BJ (cell line): ENCODE measurements at regions not wholly inside any gene's neighbourhood (a gene's known extent, or its start where the extent isn't known, plus 50 kb on each side); places are given as distances from the start of the nearest gene placed in this dataset.

Experiments used
- CTCF ChIA-PET: fragments of 350-600 bp; formaldehyde crosslinking; extraction: SDS; loops from one replicate; lab custom pipeline; 2021; ENCODE audit warnings: antibody characterized with exemption, inconsistent platforms; lab: Yijun Ruan, JAX
- POLR2A ChIA-PET: fragments of 300-600 bp; sonication (Branson Sonifier 250); formaldehyde crosslinking; extraction: SDS; loops from one replicate; lab custom pipeline; 2021; ENCODE audit warnings: antibody characterized with exemption; lab: Charles Lee
- DNase-seq: peaks from one replicate; pipeline ENCODE4 v3.0.0-alpha.2; 2011; ENCODE audit warnings: low read depth
- H3K27me3 ChIP-seq: 2 replicates; pipeline ENCODE4 v1.6.0; 2011; ENCODE audit warnings: low read length; ENCODE audit not compliant: control insufficient read depth, insufficient read depth
- H3K36me3 ChIP-seq: 2 replicates; pipeline ENCODE4 v1.5.1; 2011; ENCODE audit warnings: low read length; ENCODE audit not compliant: control insufficient read depth, insufficient read depth
- H3K4me3 ChIP-seq: 2 replicates; pipeline ENCODE4 v1.5.1; 2011; ENCODE audit warnings: low read depth, mild to moderate bottlenecking, control low read depth, low read length
- CTCF ChIP-seq: IDR thresholded peaks from 2 replicates; pipeline ENCODE4 v1.5.1; 2011; ENCODE audit warnings: low read depth, mild to moderate bottlenecking, control low read depth, inconsistent platforms, low read length, moderate library complexity; ENCODE audit not compliant: insufficient read depth

GRCh38 chr16:63228259-63228658 is 1192.0 kb upstream of the CDH8 start:
- CTCF ChIA-PET = no interaction called here
- no peaks in the 10 kb centered on the region for H3K36me3 ChIP-seq
- H3K4me3 ChIP-seq = no peak overlapping the region
- H3K27me3 ChIP-seq = no peaks in the 10 kb centered on the region
- no peak for DNase-seq
- no peak for TF ChIP-seq CTCF
- POLR2A ChIA-PET = no interaction called here

DNA sequence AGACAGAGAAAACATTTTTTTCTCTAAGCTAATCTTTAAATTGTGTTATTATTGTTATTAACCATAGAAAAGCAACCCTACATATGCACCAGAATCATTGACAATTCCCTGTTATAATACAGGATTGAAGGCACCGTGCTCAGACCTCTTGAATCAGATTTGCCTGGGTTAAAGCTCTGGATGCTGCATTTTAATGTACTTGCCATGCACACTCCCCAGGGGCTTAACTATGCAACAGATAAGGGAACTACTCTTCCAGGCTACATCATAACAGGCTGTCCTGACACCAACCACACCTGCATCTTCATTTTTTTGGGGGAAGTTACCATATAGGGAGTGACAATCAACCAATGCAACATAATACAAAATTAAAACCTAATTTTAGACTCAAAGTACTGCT is 1187.6 kb upstream of the CDH8 start:
- no peak for TF ChIP-seq CTCF
- no peak for DNase-seq
- CTCF ChIA-PET = no interaction called here
- Histone ChIP-seq H3K36me3 (no peaks in the 10 kb centered on the region), H3K4me3 (no peak overlapping the region), H3K27me3 (no peaks in the 10 kb centered on the region)
- POLR2A ChIA-PET = no interaction called here

DNA sequence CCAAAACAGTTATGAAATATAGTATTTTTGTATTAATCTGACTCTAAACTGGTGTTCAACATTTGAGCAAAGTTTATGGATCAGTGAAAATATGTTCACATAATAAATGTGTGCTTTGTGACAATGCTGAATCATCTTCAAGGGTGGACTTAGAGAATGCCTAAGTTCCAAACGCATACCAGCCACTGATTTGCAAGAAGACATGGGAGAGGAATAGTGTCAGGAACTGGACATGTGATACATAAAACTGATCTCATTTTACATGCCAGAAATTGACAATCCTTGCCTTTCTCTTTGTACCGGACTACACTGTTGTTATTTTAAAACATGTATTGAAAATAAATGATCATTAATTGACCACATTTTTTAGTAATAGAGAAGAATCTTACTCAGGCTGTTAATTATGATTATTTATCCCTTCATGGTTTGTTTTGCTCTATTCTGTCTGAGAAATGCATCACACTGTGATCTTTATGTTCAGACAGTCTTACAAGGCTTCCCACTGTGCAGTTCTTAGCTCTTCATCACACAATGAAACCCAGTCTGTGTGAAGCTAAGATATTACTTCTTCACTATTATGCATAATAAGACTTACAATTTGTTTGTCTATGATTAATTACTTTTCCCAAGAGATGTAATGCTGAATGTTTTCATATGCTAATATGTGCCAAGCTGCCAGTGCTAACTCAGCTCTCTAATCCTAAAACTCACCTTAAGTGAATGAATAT is 1180.6 kb upstream of the CDH8 start:
- Histone ChIP-seq H3K36me3 (no peaks in the 10 kb centered on the region), H3K4me3 (no peak overlapping the region), H3K27me3 (no peaks in the 10 kb centered on the region)
- no peak for DNase-seq
- ChIA-PET CTCF (no interaction called here), POLR2A (no interaction called here)
- TF ChIP-seq CTCF = no peak

DNA sequence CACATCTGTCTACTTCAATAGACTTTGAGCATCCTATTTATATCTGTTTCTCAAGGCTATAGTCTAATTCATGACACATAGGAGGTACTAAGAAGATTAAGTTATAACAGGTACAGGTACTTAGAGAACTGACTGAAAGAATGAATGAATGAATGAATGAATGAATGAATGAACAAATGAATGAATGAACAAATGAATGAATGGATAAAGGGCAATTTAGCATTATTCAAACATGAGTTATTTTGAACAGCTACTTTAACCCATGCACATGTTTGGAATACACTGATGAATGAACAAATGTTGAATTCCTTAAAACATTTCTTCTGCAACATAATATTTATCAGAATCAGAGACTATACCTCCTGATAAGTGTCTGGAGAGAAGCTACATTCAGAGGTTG is 1165.6 kb upstream of the CDH8 start:
- Histone ChIP-seq H3K36me3 (no peaks in the 10 kb centered on the region), H3K4me3 (no peak overlapping the region), H3K27me3 (no peaks in the 10 kb centered on the region)
- POLR2A ChIA-PET = no interaction called here
- no peak for TF ChIP-seq CTCF
- CTCF ChIA-PET = no interaction called here
- no peak for DNase-seq

DNA sequence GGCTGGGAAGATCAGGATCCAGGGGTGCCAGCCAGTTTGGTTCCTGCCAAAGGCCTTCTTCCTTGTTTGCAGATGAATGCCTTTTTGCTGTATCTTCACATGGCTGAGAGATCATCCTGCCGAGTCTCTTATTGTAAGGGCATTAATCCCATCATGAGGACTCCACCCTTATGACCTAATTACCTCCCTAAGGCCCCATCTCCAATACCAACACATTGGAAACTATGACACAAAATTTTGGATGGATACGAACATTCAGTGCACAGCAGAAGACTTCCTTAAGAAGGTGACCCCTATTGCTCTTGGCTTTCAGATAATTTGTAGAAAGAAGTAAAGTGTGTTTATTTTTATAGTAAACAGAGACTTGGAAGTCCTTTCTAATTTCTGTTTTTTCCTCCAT is 1164.7 kb upstream of the CDH8 start:
- Histone ChIP-seq H3K4me3 (no peak overlapping the region), H3K36me3 (no peaks in the 10 kb centered on the region), H3K27me3 (no peaks in the 10 kb centered on the region)
- CTCF ChIA-PET = no interaction called here
- no peak for DNase-seq
- TF ChIP-seq CTCF = no peak
- POLR2A ChIA-PET = no interaction called here
